H1 (cell line): ENCODE measurements at regions not wholly inside any gene's neighbourhood (a gene's known extent, or its start where the extent isn't known, plus 50 kb on each side); places are given as distances from the start of the nearest gene placed in this dataset.

Experiments
- CTCF ChIA-PET: fragments of 300-600 bp; sonication (Branson Sonifier 250); formaldehyde crosslinking; loops from one replicate; lab custom pipeline; 2021; ENCODE audit not compliant: partially characterized antibody; lab: Charles Lee
- POLR2A ChIA-PET: fragments of 300-600 bp; sonication (Branson Sonifier 250); formaldehyde crosslinking; loops from one replicate; lab custom pipeline; 2021; ENCODE audit warnings: inconsistent platforms; ENCODE audit not compliant: partially characterized antibody; lab: Charles Lee
- DNase-seq, 2 experiments: peaks; one replicate each; pipeline versions ENCODE4 v3.0.0 to v3.0.0-alpha.2; 2010 to 2022; ENCODE audit warnings: low spot score in 2 of 2, low read depth in 1 of 2, mixed read lengths in 1 of 2
- FAIRE-seq: peaks from 2 replicates; lab custom pipeline; 2011; peaks lifted over from hg19 to GRCh38; lab: Jason Lieb, UNC
- H2AFZ ChIP-seq: 2 replicates; pipeline ENCODE4 v1.8.1; 2012; ENCODE audit warnings: low read length, inconsistent platforms
- H2AK5ac ChIP-seq: 2 replicates; pipeline ENCODE4 v1.6.1; 2013; ENCODE audit warnings: low read depth, low read length
- H2BK120ac ChIP-seq: replicated peaks from 2 replicates; pipeline ENCODE3; 2013; ENCODE audit warnings: low read depth, low read length, inconsistent platforms
- H2BK12ac ChIP-seq: 2 replicates; pipeline ENCODE4 v1.6.1; 2013; ENCODE audit warnings: low read depth, low read length
- H2BK15ac ChIP-seq: 2 replicates; pipeline ENCODE4 v1.6.1; 2013; ENCODE audit warnings: low read length
- H2BK20ac ChIP-seq: 2 replicates; pipeline ENCODE4 v1.6.1; 2013; ENCODE audit warnings: low read length
- H2BK5ac ChIP-seq: 2 replicates; pipeline ENCODE4 v1.6.1; 2013; ENCODE audit warnings: low read depth, low read length
- H3K14ac ChIP-seq: 2 replicates; pipeline ENCODE4 v1.6.1; 2013; ENCODE audit warnings: inconsistent platforms; ENCODE audit not compliant: insufficient read length
- H3K18ac ChIP-seq: 2 replicates; pipeline ENCODE4 v1.6.1; 2013; ENCODE audit warnings: low read length; ENCODE audit errors: extremely low read depth
- H3K23ac ChIP-seq: 2 replicates; pipeline ENCODE4 v1.6.1; 2013; ENCODE audit warnings: inconsistent platforms; ENCODE audit not compliant: insufficient read length
- H3K23me2 ChIP-seq: 2 replicates; pipeline ENCODE4 v1.6.1; 2013; ENCODE audit warnings: low read depth, low read length
- H3K27ac ChIP-seq: 2 replicates; pipeline ENCODE4 v1.6.1; 2011; ENCODE audit warnings: low read depth, low read length, inconsistent platforms
- H3K27me3 ChIP-seq, 4 experiments: replicated peaks in 1 of 4; 1 replicate in 1 of 4; 2 replicates in 3 of 4; pipeline versions ENCODE4 v1.6.1 to v1.8.1; 2011 to 2013; ENCODE audit warnings: low read length in 3 of 4, mild to moderate bottlenecking in 3 of 4, inconsistent platforms in 2 of 4, mixed read lengths in 2 of 4, moderate library complexity in 1 of 4; ENCODE audit not compliant: control insufficient read depth in 3 of 4, insufficient read depth in 3 of 4; ENCODE audit errors: extremely low read depth in 1 of 4
- H3K36me3 ChIP-seq, 4 experiments: 2 replicates each; pipeline versions ENCODE4 v1.6.1 to v1.8.1; 2011 to 2013; ENCODE audit warnings: mild to moderate bottlenecking in 4 of 4, low read length in 3 of 4, moderate library complexity in 2 of 4, control low read depth in 1 of 4, inconsistent platforms in 1 of 4; ENCODE audit not compliant: insufficient read depth in 4 of 4, control insufficient read depth in 2 of 4
- H3K4ac ChIP-seq: replicated peaks from 2 replicates; pipeline ENCODE3; 2013; ENCODE audit warnings: low read length, low read depth, mixed read lengths, inconsistent platforms; ENCODE audit not compliant: insufficient read length
- H3K4me1 ChIP-seq, 4 experiments: replicated peaks in 1 of 4; 1 replicate in 1 of 4; 2 replicates in 3 of 4; pipeline versions ENCODE4 v1.6.1 to v1.8.1; 2011 to 2013; ENCODE audit warnings: low read length in 3 of 4, inconsistent platforms in 2 of 4, mixed read lengths in 1 of 4; ENCODE audit not compliant: insufficient read depth in 4 of 4, control insufficient read depth in 3 of 4
- H3K4me2 ChIP-seq, 2 experiments: 2 replicates each; pipeline versions ENCODE4 v1.6.1 to v1.8.1; 2011 to 2013; ENCODE audit warnings: low read depth in 2 of 2, low read length in 2 of 2, control low read depth in 1 of 2, inconsistent platforms in 1 of 2, mild to moderate bottlenecking in 1 of 2; ENCODE audit not compliant: insufficient read depth in 1 of 2
- H3K4me3 ChIP-seq, 4 experiments: fragments of 200-600, 300-600 bp in 1 of 4; sonication (generic), shearing (Covaris generic), sonication (Bioruptor Twin) in 1 of 4; 2 replicates each; pipeline versions ENCODE4 v1.5.1 to v1.8.1; 2011 to 2016; ENCODE audit warnings: low read length in 4 of 4, low read depth in 3 of 4, control low read depth in 2 of 4, inconsistent platforms in 2 of 4, mild to moderate bottlenecking in 2 of 4, mixed read lengths in 1 of 4, moderate library complexity in 1 of 4; ENCODE audit not compliant: insufficient read depth in 2 of 4; ENCODE audit errors: extremely low read depth in 1 of 4
- H3K56ac ChIP-seq: replicated peaks from 2 replicates; pipeline ENCODE3; 2013; ENCODE audit warnings: low read depth, mild to moderate bottlenecking, mixed read lengths, low read length, inconsistent platforms; ENCODE audit not compliant: insufficient read length
- H3K79me1 ChIP-seq: 2 replicates; pipeline ENCODE4 v1.6.1; 2013; ENCODE audit warnings: low read depth, low read length, control low read depth
- H3K79me2 ChIP-seq, 2 experiments: 2 replicates each; pipeline versions ENCODE4 v1.6.1 to v1.8.1; 2012 to 2013; ENCODE audit warnings: low read length in 2 of 2, mild to moderate bottlenecking in 2 of 2, inconsistent platforms in 1 of 2; ENCODE audit not compliant: insufficient read depth in 2 of 2, control insufficient read depth in 1 of 2
- H3K9ac ChIP-seq, 4 experiments: replicated peaks in 1 of 4; 1 replicate in 1 of 4; 2 replicates in 3 of 4; pipeline versions ENCODE4 v1.6.1 to v1.8.1; 2011 to 2013; ENCODE audit warnings: low read depth in 3 of 4, low read length in 3 of 4, control low read depth in 2 of 4, mild to moderate bottlenecking in 2 of 4, moderate library complexity in 2 of 4, inconsistent platforms in 1 of 4; ENCODE audit errors: extremely low read depth in 1 of 4
- H3K9me3 ChIP-seq, 2 experiments: 2 replicates each; pipeline versions ENCODE4 v1.6.1 to v1.8.1; 2012 to 2013; ENCODE audit warnings: mild to moderate bottlenecking in 2 of 2, moderate library complexity in 2 of 2, control low read depth in 1 of 2, inconsistent platforms in 1 of 2, low read depth in 1 of 2, low read length in 1 of 2, mixed read lengths in 1 of 2; ENCODE audit not compliant: insufficient read depth in 2 of 2
- H4K20me1 ChIP-seq, 2 experiments: replicated peaks in 1 of 2; 2 replicates each; pipeline versions ENCODE3 to v1.8.1; 2011 to 2013; ENCODE audit warnings: inconsistent platforms in 2 of 2, low read length in 2 of 2, mild to moderate bottlenecking in 1 of 2; ENCODE audit not compliant: insufficient read depth in 2 of 2, control insufficient read depth in 1 of 2
- H4K5ac ChIP-seq: 2 replicates; pipeline ENCODE4 v1.6.1; 2013; ENCODE audit warnings: low read length, low read depth, mixed read lengths, inconsistent platforms; ENCODE audit not compliant: insufficient read length
- H4K8ac ChIP-seq: 2 replicates; pipeline ENCODE4 v1.8.0; 2013; ENCODE audit warnings: mild to moderate bottlenecking, moderate library complexity, low read length, inconsistent platforms; ENCODE audit not compliant: insufficient read depth; ENCODE audit errors: extremely low read depth
- H4K91ac ChIP-seq: replicated peaks from 2 replicates; pipeline ENCODE3; 2013; ENCODE audit warnings: low read length, mixed read lengths, inconsistent platforms; ENCODE audit not compliant: insufficient read length
- RFX5 ChIP-seq: IDR thresholded peaks from 2 replicates; pipeline ENCODE4 v1.6.1; 2011; ENCODE audit warnings: low read depth, low read length, improper control_type of control experiment, borderline replicate concordance
- SUZ12 ChIP-seq: fragments of 200-600 bp; sonication (generic); IDR thresholded peaks from 2 replicates; pipeline ENCODE4 v1.6.1; 2012; ENCODE audit warnings: mild to moderate bottlenecking, inconsistent platforms, low read length, moderate library complexity, mixed read lengths
- TAF1 ChIP-seq: IDR thresholded peaks from 2 replicates; pipeline ENCODE4 v1.6.1; 2011; ENCODE audit warnings: mild to moderate bottlenecking, low read depth, low read length
- WGBS, 2 experiments: shearing (Covaris generic) in 1 of 2; methylation state at CpG; one replicate each; pipeline versions ENCODE4 v1.1.6 to v1.1.7; 2013 to 2015; ENCODE audit warnings: low lambda C conversion rate in 2 of 2, mixed read lengths in 2 of 2, inconsistent platforms in 1 of 2, low coverage in 1 of 2, missing lambda C conversion rate in 1 of 2; ENCODE audit not compliant: insufficient replicate concordance in 2 of 2, insufficient coverage in 1 of 2, insufficient read length in 1 of 2; ENCODE audit errors: extremely low coverage in 1 of 2, missing lambda C conversion rate in 1 of 2; 5-methylcytosine and 5-hydroxymethylcytosine counted together
- TF ChIP-seq, protein P1 (sequence below): IDR thresholded peaks from 2 replicates; pipeline ENCODE4 v1.6.1; 2012; ENCODE audit warnings: inconsistent platforms
- TF ChIP-seq, protein P2 (sequence below): IDR thresholded peaks from 2 replicates; pipeline ENCODE4 v1.6.1; 2012; ENCODE audit warnings: inconsistent platforms
- TF ChIP-seq, protein P3 (sequence below): IDR thresholded peaks from 2 replicates; pipeline ENCODE4 v1.6.1; 2011; ENCODE audit warnings: low read length, improper control_type of control experiment

DNA sequence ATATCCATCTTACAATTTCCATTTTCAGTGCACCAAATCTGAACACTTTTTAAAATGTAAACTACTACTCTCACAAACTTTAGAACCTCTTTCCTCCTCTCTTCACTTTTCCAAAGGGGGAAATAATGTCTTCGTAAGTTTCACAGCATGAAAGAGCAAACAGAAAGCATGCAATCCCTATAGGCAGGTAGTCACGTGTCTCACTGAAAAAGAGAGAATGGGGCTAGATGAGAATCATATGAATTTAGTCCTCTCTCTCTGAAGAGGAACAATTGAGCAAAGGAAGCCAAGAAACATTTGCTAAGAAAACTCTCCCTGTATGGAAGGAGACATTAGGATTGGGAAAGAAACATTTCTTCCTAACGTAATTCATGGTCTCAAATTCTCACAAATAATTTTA lies 613.9 kb downstream of the PLA2G4A start:
- H2BK20ac ChIP-seq, result no peak overlapping the region
- no peak overlapping the region for H3K23ac ChIP-seq
- H2BK120ac ChIP-seq, result no peak overlapping the region
- TF ChIP-seq, protein P1, sequence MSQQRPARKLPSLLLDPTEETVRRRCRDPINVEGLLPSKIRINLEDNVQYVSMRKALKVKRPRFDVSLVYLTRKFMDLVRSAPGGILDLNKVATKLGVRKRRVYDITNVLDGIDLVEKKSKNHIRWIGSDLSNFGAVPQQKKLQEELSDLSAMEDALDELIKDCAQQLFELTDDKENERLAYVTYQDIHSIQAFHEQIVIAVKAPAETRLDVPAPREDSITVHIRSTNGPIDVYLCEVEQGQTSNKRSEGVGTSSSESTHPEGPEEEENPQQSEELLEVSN, result peak; percentile 43; the same call in 1 of the 2 replicates
- TF ChIP-seq, protein P2, sequence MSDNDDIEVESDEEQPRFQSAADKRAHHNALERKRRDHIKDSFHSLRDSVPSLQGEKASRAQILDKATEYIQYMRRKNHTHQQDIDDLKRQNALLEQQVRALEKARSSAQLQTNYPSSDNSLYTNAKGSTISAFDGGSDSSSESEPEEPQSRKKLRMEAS, result peak; percentile 55
- TF ChIP-seq, protein P3, sequence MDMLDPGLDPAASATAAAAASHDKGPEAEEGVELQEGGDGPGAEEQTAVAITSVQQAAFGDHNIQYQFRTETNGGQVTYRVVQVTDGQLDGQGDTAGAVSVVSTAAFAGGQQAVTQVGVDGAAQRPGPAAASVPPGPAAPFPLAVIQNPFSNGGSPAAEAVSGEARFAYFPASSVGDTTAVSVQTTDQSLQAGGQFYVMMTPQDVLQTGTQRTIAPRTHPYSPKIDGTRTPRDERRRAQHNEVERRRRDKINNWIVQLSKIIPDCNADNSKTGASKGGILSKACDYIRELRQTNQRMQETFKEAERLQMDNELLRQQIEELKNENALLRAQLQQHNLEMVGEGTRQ, result 0 out of 2 replicates have a peak, but pooled peaks have one; percentile 18
- TF ChIP-seq SUZ12 (no peak), TAF1 (no peak), RFX5 (no peak)
- H4K91ac ChIP-seq, result no peak overlapping the region
- no peaks in the 10 kb centered on the region for H3K9me3 ChIP-seq
- H3K79me1 ChIP-seq, result no peaks in the 10 kb centered on the region
- H4K5ac ChIP-seq, result no peak overlapping the region
- H2BK12ac ChIP-seq, result no peak overlapping the region
- H3K18ac ChIP-seq, result no peak overlapping the region
- ChIA-PET POLR2A (no interaction called here), CTCF (no interaction called here)
- H3K27ac ChIP-seq, result no peak overlapping the region
- H2BK5ac ChIP-seq, result no peak overlapping the region
- H3K4me3 ChIP-seq, result no peak overlapping the region
- DNase-seq, result no peak
- H2AFZ ChIP-seq, result no peak overlapping the region
- H3K36me3 ChIP-seq, result no peaks in the 10 kb centered on the region
- H3K23me2 ChIP-seq, result no peaks in the 10 kb centered on the region
- H2AK5ac ChIP-seq, result no peak overlapping the region
- H3K4me1 ChIP-seq, result peaks cover 0 to 3% (median 0%) of the 10 kb centered on the region in 4 experiments; a peak in 2 of 7 replicates
- no peak overlapping the region for H3K14ac ChIP-seq
- FAIRE-seq, result no peak
- no peaks in the 10 kb centered on the region for H3K79me2 ChIP-seq
- H2BK15ac ChIP-seq, result no peak overlapping the region
- H3K4me2 ChIP-seq, result no peak overlapping the region
- no peak overlapping the region for H4K8ac ChIP-seq
- WGBS, 2 experiments, result 68% methylated on average over 3 of the region's 3 CpGs; no CpG with 5 or more reads in 1 of the 2 experiments
- no peaks in the 10 kb centered on the region for H4K20me1 ChIP-seq
- H3K56ac ChIP-seq, result no peak overlapping the region
- no peak overlapping the region for H3K4ac ChIP-seq
- no peaks in the 10 kb centered on the region for H3K27me3 ChIP-seq
- no peak overlapping the region for H3K9ac ChIP-seq
